Psoas muscle (tissue), 7 donors: ENCODE measurements at regions not wholly inside any gene's neighbourhood (a gene's known extent, or its start where the extent isn't known, plus 50 kb on each side); places are given as distances from the start of the nearest gene placed in this dataset.

Experiments
- ATAC-seq, 4 donors: fragments of 200-7000 bp; cut with Tn5 transposase; one replicate each; pipeline ENCODE4 v1.9.1; 2020; ENCODE audit warnings: moderate library complexity in 3 of 4, mild to moderate bottlenecking in 2 of 4
- DNase-seq, 2 donors: peaks; one replicate each; pipeline ENCODE4 v3.0.0-alpha.2; 2020
- H3K27ac ChIP-seq: fragments of 200-600 bp; one replicate; pipeline ENCODE4 v1.8.0; 2022
- H3K27me3 ChIP-seq, 3 donors: fragments of 200-600 bp in 1 of 3; one replicate each; pipeline versions ENCODE4 v1.6.1 to v1.8.0; 2013 to 2022; ENCODE audit warnings: low read length in 2 of 3, mild to moderate bottlenecking in 2 of 3, moderate library complexity in 1 of 3; ENCODE audit not compliant: insufficient read depth in 3 of 3
- H3K36me3 ChIP-seq, 2 donors: fragments of 200-600 bp in 1 of 2; one replicate each; pipeline versions ENCODE4 v1.6.1 to v1.8.0; 2013 to 2022; ENCODE audit warnings: low read depth in 1 of 2, mild to moderate bottlenecking in 1 of 2, moderate library complexity in 1 of 2; ENCODE audit not compliant: insufficient read depth in 1 of 2
- H3K4me1 ChIP-seq: fragments of 200-600 bp; one replicate; pipeline ENCODE4 v1.8.0; 2022
- H3K4me3 ChIP-seq: fragments of 200-600 bp; one replicate; pipeline ENCODE4 v1.8.0; 2022; ENCODE audit warnings: mild to moderate bottlenecking
- H3K9me3 ChIP-seq: fragments of 200-600 bp; one replicate; pipeline ENCODE4 v1.8.0; 2022
- CTCF ChIP-seq: fragments of 200-600 bp; IDR thresholded peaks from one replicate; pipeline ENCODE4 v1.8.0; 2022; ENCODE audit warnings: antibody characterized with exemption
- WGBS, 3 donors: extraction: QIAGEN DNeasy Blood & Tissue Kit; methylation state at CpG; one replicate each; pipeline versions ENCODE4 v1.1.6 to v1.1.7; 2013; 5-methylcytosine and 5-hydroxymethylcytosine counted together
- intact Hi-C, 2 donors: fragments of 100-400 bp; cut with DNase I; formaldehyde crosslinking; loops; one replicate each; pipeline versions ENCODE4 v1.11.0 to v1.14.2; 2022
- donor health status: healthy with polysubstance abuse.
- donor health status: DM: no; HTN: no; CAD: no; lungs with moderate emphysema.
- donor health status: Bipolar disorder and iron deficiency.
- donor health status: healthy.
- donor health status: DM: yes; HTN: yes; CAD: no.
- donor health status: DM: no; HTN: no; CAD: no.
- donor health status: DM: yes; HTN: yes; CAD: no.

- 85 to 90% (median 90%) methylated on average over 2 of the region's 2 CpGs for WGBS, 3 donors
- DNase-seq, result no peak
- Histone ChIP-seq H3K27ac (no peak overlapping the region), H3K9me3 (no peaks in the 10 kb centered on the region), H3K4me1 (no peaks in the 10 kb centered on the region), H3K36me3 (no peaks in the 10 kb centered on the region), H3K4me3 (no peak overlapping the region), H3K27me3 (no peaks in the 10 kb centered on the region)
- ATAC-seq, result no peak
- intact Hi-C loops, result no loop called here
- TF ChIP-seq CTCF, result no peak
Observed at GRCh38 chr3:6657591-6657990, 203.3 kb upstream of the GRM7 start.

DNA sequence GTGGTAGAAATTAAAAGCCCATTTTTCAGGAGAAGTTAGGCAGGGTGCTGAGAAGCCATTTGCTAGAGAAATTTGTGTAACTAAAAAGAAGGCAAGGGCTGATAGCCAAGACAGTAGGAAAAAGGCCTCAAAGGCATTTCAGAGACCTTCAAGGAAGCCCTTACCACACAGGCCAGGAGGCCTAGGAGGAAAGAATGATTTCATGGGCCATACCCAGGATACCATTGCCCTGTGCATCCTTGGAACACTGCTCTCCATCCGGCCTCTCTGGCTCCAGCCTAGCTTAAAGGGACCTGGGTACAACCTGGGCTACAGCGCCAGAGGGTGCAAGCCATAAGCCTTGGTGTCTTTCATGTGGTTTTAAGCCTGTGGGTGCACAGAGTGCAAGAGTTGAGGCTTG, 193.6 kb upstream of the GRM7 start:
- TF ChIP-seq CTCF, result no peak
- no peaks in the 10 kb centered on the region for H3K27me3 ChIP-seq
- ATAC-seq, result no peak
- H3K27ac ChIP-seq, result no peak overlapping the region
- 70 to 93% (median 78%) methylated on average over 2 of the region's 2 CpGs for WGBS, 3 donors
- no peaks in the 10 kb centered on the region for H3K9me3 ChIP-seq
- intact Hi-C loops, result no loop called here
- no peak for DNase-seq
- no peaks in the 10 kb centered on the region for H3K36me3 ChIP-seq
- H3K4me1 ChIP-seq, result no peaks in the 10 kb centered on the region
- no peak overlapping the region for H3K4me3 ChIP-seq

DNA sequence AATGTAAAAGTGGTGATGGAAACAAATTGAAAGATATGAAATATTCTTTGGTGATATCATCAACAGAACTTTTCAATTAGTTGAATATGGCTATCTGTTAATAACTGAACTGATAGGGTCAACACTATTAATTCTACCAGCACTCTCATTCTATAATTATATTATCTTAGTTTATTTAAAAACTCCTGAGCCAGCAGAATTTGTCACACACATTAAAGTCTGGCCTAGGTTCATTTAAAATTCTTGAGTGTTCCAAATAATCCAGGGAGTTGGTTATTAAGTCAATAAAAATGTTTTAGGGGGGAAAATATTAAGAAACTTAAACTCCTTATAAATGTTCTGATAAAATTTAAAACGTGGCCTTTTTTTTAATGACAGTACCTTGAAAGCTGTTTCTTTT, 189.6 kb upstream of the GRM7 start:
- Histone ChIP-seq H3K36me3 (no peaks in the 10 kb centered on the region), H3K4me1 (no peaks in the 10 kb centered on the region), H3K4me3 (no peak overlapping the region), H3K9me3 (no peaks in the 10 kb centered on the region), H3K27me3 (no peaks in the 10 kb centered on the region), H3K27ac (no peak overlapping the region)
- DNase-seq (no peak), ATAC-seq (no peak)
- no peak for TF ChIP-seq CTCF
- WGBS, 3 donors, result 37 to 48% (median 42%) methylated on average over 1 of the region's 1 CpG
- intact Hi-C loops, result no loop called here

- no peaks in the 10 kb centered on the region for H3K27me3 ChIP-seq
- DNase-seq (no peak), ATAC-seq (no peak)
- WGBS, 3 donors, result 66 to 85% (median 84%) methylated on average over 4 of the region's 4 CpGs
- no peaks in the 10 kb centered on the region for H3K9me3 ChIP-seq
- no peaks in the 10 kb centered on the region for H3K4me1 ChIP-seq
- no peak for TF ChIP-seq CTCF
- no peaks in the 10 kb centered on the region for H3K36me3 ChIP-seq
- no peak overlapping the region for H3K27ac ChIP-seq
- intact Hi-C loops, result no loop called here
- H3K4me3 ChIP-seq, result no peak overlapping the region
Observed at GRCh38 chr3:6679510-6679909, 181.4 kb upstream of the GRM7 start.

GRCh38 chr3:6680119-6680806, 180.7 kb upstream of the GRM7 start:
- WGBS, 3 donors, result 53 to 78% (median 75%) methylated on average over 3 of the region's 3 CpGs
- no peaks in the 10 kb centered on the region for H3K4me1 ChIP-seq
- H3K36me3 ChIP-seq, result no peaks in the 10 kb centered on the region
- no peaks in the 10 kb centered on the region for H3K9me3 ChIP-seq
- no peaks in the 10 kb centered on the region for H3K27me3 ChIP-seq
- TF ChIP-seq CTCF, result no peak
- no peak overlapping the region for H3K4me3 ChIP-seq
- DNase-seq, result no peak
- intact Hi-C loops, result no loop called here
- no peak for ATAC-seq
- H3K27ac ChIP-seq, result no peak overlapping the region
